GM12892 (cell line): ENCODE measurements at regions not wholly inside any gene's neighbourhood (a gene's known extent, or its start where the extent isn't known, plus 50 kb on each side); places are given as distances from the start of the nearest gene placed in this dataset.

Source experiments
- DNase-seq: peaks from one replicate; pipeline ENCODE4 v3.0.0; 2011; ENCODE audit not compliant: insufficient read length
- FAIRE-seq: peaks from 2 replicates; lab custom pipeline; 2011; peaks lifted over from hg19 to GRCh38; lab: Jason Lieb, UNC
- POLR2A ChIP-seq: IDR thresholded peaks from 2 replicates; pipeline ENCODE4 v1.6.1; 2011; ENCODE audit warnings: low read depth, low read length, control low read depth
- TAF1 ChIP-seq: IDR thresholded peaks from 2 replicates; pipeline ENCODE4 v1.6.1; 2011; ENCODE audit warnings: low read depth, mild to moderate bottlenecking, control low read depth, low read length, borderline replicate concordance

- FAIRE-seq (no peak), DNase-seq (no peak)
- no peak for TF ChIP-seq TAF1
- no peak for TF ChIP-seq POLR2A
Observed at GRCh38 chr7:113170591-113170990, 52.2 kb upstream of the SMIM30 start.
